HG02763 (cell line): ENCODE measurements at regions not wholly inside any gene's neighbourhood (a gene's known extent, or its start where the extent isn't known, plus 50 kb on each side); places are given as distances from the start of the nearest gene placed in this dataset.
"Not testable (repeated sequence)": the region's sequence is repeated elsewhere in the genome, so short reads cannot be mapped to it uniquely, and the experiment has no call there.

Source experiments
- ATAC-seq: cut with Tn5 transposase; IDR thresholded peaks from one replicate; pipeline ENCODE4 v1.9.1; 2021; ENCODE audit warnings: mild to moderate bottlenecking, moderate library complexity; ENCODE audit not compliant: unreplicated experiment

- no peak for ATAC-seq
These were observed 304.5 kb downstream of the JRKL start for GRCh38 chr11:96694338-96694737.

- ATAC-seq = no peak
These were observed 306.9 kb downstream of the JRKL start for GRCh38 chr11:96696731-96697130.

GRCh38 chr11:96697466-96697865, 307.7 kb downstream of the JRKL start:
- ATAC-seq = no peak

- ATAC-seq = no peak
These were observed 315.0 kb downstream of the JRKL start for GRCh38 chr11:96704847-96705246.

- ATAC-seq = no peak
These were observed 316.9 kb downstream of the JRKL start for GRCh38 chr11:96706761-96707160.

- ATAC-seq = no peak
These were observed 317.5 kb downstream of the JRKL start for GRCh38 chr11:96707273-96707672.

- ATAC-seq = no peak
These were observed 318.5 kb downstream of the JRKL start for GRCh38 chr11:96708219-96708878.

GRCh38 chr11:96713301-96713700, 323.5 kb downstream of the JRKL start:
- no peak for ATAC-seq

GRCh38 chr11:96714689-96715088, 324.9 kb downstream of the JRKL start:
- ATAC-seq = no peak

GRCh38 chr11:96715208-96715607, 325.4 kb downstream of the JRKL start:
- ATAC-seq = no peak

- ATAC-seq = no peak
These were observed 346.8 kb downstream of the JRKL start for GRCh38 chr11:96736601-96737000.

- ATAC-seq = no peak
These were observed 348.5 kb downstream of the JRKL start for GRCh38 chr11:96738311-96738710.

GRCh38 chr11:96741068-96741467, 351.3 kb downstream of the JRKL start:
- ATAC-seq = no peak

- no peak for ATAC-seq
These were observed 354.9 kb downstream of the JRKL start for GRCh38 chr11:96744697-96745096.

- no peak for ATAC-seq
These were observed 359.0 kb downstream of the JRKL start for GRCh38 chr11:96748639-96749370.

- not testable (repeated sequence) for ATAC-seq
These were observed 362.0 kb downstream of the JRKL start for GRCh38 chr11:96751807-96752206.

GRCh38 chr11:96752221-96752620, 362.4 kb downstream of the JRKL start:
- no peak for ATAC-seq

- ATAC-seq = no peak
These were observed 364.2 kb downstream of the JRKL start for GRCh38 chr11:96753997-96754396.

- no peak for ATAC-seq
These were observed 365.4 kb downstream of the JRKL start for GRCh38 chr11:96755209-96755608.

GRCh38 chr11:96755752-96756151, 365.9 kb downstream of the JRKL start:
- ATAC-seq = no peak

GRCh38 chr11:96758957-96759356, 369.1 kb downstream of the JRKL start:
- no peak for ATAC-seq

- no peak for ATAC-seq
These were observed 370.5 kb downstream of the JRKL start for GRCh38 chr11:96760306-96760705.

- ATAC-seq = no peak
These were observed 371.0 kb downstream of the JRKL start for GRCh38 chr11:96760815-96761214.
